ENCODE measurements at regions not wholly inside any gene's neighbourhood (a gene's known extent, or its start where the extent isn't known, plus 50 kb on each side); places are given as distances from the start of the nearest gene placed in this dataset.
"Not testable (repeated sequence)": the region's sequence is repeated elsewhere in the genome, so short reads cannot be mapped to it uniquely, and the experiment has no call there.

DNA sequence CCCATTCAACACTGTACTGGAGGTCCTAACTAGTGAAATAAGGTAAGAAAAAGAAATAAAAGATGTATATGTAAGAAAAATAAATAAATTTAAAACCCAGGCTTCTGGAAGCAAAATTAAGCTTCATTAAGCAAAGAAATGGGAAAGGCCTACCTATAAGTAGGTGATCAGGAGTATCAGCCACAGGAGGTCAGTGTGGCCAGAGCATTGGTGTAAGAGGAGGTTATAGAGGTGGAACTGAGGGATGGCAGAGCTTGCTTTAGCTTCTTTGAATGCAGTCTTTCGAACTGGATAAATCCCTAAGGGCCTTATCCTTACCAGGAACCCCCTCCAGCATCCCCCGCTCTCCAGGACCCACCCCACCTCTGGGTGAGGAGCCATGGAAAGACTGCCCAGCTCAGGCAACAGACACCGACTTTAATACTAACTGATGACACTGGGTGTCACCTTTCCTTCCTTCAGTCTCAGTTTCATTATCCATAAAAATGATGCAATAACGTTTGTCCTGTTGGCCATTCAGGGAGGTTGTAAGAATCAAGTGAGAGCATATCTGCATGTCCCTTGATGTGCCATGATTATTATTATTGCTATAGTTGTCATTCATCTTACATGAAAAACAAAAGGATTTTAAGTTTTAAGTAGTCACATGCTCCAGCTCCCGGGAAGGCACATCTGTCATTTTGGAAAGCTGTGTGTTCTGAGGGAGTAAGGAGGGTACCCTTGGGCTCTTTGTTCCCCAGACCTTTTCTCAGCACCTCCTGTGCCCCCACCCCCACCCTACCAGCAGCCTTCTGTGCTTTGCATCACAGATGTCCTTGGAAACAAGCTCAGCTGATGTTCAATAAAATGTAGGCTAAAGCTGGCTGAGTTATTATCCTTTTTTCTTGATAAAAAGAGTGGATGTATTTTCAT lies 50.8 kb upstream of the CTNNA1 start:
- DNase-seq: no peak

DNA sequence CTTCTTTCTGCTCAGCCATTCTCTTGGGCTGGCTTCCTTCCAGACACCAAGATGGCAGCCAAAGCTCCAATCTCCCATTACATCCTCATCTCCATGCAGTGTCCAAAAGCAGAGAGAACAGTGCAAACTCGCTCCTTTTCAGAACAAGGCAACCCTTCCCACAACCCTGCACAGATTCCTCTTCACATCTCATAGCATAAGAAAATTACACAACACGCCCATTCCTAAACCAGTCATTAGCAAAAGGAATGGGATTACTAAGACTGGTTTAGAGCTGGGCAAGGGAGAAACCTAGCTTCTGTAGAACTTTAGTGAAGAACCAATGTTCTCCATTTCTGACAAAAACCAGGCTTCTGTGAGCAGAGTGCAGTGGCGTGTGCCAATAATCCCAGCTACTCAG lies 51.5 kb upstream of the CTNNA1 start:
- DNase-seq: no peak

DNA sequence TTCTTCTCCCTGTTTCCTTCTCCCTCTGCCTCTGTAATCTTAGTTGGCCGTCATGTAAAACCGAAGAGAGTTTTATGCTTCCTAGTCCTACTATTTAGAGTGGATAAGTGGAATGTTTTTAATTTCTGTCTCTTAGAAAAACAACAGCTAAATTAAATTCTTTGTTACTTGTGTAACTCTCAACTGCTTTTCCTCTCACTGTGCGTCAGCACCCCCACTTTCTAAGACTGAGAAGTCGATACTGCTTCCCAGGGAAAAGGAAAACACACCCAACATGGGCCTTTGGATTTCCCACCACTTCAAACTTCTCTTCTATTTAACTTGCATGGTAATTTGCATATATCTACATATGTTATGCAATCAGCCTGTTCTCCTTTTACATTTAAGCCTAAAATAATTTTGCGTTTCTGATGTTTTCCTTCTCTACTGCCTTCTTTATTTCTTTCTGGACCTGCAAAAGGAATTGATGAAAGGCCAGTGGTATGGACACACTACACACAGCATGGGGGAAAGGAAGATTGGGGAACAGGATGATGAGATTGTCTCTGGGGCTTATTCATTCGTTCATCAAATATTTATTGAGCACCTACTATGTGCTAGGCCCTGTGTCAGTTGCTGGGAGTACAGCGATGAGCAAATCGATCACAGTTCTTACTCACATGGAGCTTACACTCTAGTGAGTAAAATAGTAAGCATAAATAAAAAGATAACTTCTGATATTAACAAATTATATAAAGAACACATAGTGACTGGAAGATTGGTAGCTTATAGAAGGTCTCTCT lies 52.5 kb upstream of the CTNNA1 start:
- DNase-seq: no peak

DNA sequence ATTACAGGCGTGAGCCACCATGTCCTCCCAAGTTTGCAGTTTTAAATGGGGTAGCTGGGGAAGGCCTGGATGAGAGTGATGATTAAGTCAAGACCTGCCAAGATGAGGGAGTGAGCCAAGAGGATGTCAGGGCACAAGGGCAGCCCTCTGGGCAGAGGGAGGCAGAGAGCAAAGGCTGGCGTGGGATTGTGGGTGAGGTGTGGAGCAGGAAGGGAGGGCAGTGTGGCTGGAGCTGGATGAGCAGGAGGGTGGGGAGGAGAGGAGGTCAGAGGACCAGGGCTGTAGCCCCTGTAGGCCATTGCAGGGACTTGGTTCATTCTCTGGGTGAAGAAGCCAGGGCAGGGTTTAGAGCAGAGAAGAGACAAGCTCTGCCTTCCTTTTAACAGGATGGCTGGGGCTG lies 53.7 kb upstream of the CTNNA1 start:
- no peak for DNase-seq

DNA sequence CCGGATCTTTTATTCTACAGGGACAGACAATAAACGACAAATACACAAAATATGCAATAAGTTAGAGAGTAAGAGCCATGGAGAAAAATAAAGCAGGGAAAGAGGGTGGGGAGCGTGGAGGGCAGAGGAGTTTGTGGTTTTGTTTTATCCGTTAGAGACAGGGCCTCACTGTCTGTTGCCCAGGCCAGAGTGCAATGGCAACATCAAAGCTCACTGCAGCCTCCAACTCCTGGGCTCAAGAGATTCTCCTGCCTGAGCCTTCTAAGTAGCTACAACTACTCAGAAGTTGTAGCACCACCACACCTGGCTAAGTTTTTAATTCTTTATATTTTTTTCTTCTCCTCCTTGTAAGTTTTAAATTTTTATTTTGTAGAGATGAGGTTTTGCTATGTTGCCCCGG lies 54.5 kb upstream of the CTNNA1 start:
- DNase-seq: no peak

DNA sequence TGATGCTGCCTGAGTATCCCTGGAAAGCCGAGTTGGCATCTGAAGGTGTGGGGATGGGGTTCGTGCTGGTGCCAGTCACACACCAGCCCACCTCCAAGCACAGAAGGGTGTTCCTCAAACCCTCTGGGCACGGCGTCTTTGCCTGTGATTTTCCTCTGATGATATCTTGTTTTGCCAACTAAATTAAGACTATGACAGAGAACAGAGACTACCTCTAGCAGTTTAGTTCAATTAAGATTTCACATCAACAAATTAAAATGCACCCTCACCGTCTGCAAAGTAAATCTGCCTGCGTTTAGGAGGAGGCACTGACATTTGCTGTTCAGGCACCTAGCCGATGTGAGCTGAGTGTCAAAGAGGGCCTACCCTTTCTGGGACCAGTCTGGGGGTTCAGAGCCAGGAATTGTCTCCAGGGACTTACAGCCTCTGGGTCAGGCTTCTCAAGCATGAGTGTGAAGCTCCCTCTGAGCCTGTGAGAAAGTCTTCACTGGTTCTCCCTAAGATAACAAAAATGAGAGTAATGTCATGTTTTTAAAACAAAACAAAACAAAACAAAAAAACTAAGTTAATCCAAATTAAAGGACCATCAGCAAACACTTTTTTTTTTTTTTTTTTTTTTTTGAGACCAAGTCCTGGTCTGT lies 55.4 kb upstream of the CTNNA1 start:
- no peak for DNase-seq

GRCh38 chr5:138696501-138696900 lies 56.7 kb upstream of the CTNNA1 start:
- DNase-seq: no peak

DNA sequence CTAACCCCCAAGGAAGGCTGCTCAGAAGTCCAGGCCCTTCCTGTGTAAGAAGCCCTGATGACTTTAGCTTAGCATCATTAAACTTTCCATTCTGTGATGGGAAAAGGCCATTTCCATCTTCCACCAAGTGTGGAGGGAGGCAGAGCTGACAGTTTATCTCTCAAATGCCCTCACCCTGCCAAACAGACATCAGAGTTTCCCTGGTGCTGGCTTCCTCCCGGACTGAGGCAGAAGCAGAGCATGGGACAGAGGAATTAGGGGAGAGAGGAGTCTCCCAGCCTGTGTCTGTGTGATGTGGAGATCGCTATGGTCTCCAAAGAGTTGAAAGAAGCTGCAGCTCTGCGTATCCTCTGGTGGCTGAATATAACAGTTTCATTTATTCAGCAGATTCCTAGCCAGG lies 57.4 kb upstream of the CTNNA1 start:
- DNase-seq: no peak

GRCh38 chr5:138694146-138694545 lies 59.1 kb upstream of the CTNNA1 start:
- no peak for DNase-seq

GRCh38 chr5:138692370-138692769 lies 60.9 kb upstream of the CTNNA1 start:
- no peak for DNase-seq

- DNase-seq: no peak
Observed at GRCh38 chr5:138686668-138687067, 66.6 kb upstream of the CTNNA1 start.

DNA sequence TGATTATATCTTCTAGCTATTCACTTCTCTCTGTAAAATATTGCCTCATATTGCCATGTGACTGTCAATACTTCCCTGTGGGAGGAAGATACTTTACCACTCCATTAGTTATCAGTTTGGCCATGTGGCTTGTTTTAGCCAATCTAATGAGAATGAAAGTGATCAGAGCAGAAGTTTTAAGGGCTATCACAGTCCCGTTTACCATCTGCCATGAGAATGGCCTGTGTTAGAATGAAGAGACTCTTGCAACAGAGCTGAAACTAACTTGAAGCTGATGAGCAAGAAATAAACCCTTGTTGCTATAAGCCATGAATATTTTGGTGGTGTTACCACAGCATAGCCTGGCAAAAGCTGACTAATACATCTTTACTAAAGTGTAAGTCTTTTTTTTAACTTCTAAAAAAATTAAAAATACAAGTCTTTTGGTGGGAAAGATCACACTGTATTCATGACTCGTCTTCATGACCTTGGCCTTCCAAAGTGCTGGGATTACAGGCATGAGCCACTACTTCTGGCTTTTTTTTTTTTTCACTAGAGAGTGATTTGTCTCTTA lies 68.0 kb upstream of the CTNNA1 start:
- DNase-seq: no peak

DNA sequence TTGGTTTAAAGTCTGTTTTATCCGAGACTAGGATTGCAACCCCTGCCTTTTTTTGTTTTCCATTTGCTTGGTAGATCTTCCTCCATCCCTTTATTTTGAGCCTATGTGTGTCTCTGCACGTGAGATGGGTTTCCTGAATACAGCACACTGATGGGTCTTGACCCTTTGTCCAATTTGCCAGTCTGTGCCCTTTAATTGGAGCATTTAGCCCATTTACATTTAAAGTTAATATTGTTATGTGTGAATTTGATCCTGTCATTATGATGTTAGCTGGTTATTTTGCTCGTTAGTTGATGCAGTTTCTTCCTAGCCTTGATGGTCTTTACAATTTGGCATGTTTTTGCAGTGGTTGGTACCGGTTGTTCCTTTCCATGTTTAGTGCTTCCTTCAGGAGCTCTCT lies 70.8 kb upstream of the CTNNA1 start:
- DNase-seq: not testable (repeated sequence)

- not testable (repeated sequence) for DNase-seq
Observed at GRCh38 chr5:138678826-138679225, 74.4 kb upstream of the CTNNA1 start.

DNA sequence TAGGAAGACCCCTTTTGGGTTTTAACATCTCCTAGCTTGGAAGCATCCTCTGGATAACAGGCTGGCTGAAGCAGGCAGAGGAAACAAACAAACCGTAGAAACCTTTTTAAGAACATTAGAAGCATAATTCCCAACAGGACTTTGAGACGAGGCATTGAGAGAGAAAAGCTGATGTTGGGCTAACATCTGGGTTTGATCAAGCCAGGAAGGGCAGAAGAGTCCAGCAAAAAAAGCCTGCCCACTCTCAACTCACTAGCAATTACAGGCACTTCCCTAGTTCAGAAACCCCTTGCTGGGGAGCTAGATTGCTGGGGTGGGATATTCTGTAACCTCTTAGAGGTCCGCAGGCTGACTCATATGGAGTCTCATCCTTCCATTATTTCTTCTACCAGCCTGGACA lies 75.4 kb upstream of the CTNNA1 start:
- DNase-seq: no peak

- no peak for DNase-seq
Observed at GRCh38 chr5:138676556-138677193, 76.5 kb upstream of the CTNNA1 start.

DNA sequence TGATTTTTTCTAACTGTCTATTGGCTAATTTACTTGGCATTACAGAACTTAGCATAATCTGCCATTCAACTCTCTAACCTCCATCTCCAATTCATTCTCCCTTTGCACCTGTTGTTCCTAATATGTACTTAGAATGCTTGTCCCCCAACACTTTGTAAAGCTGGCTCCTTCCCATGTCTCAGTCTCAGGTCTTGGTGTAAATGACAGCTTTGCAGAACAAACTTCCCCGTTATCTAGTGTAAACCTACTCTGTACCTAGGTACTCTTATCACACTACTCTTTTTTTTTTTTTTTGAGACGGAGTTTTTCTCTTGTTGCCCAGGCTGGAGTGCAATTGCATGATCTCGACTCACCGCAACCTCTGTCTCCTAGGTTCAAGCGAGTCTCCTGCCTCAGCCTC lies 77.2 kb upstream of the CTNNA1 start:
- DNase-seq: no peak

- DNase-seq: peak in 2 of 5 experiments; percentile 68 to 77
Observed at GRCh38 chr5:138668451-138669380, 84.5 kb upstream of the CTNNA1 start.

DNA sequence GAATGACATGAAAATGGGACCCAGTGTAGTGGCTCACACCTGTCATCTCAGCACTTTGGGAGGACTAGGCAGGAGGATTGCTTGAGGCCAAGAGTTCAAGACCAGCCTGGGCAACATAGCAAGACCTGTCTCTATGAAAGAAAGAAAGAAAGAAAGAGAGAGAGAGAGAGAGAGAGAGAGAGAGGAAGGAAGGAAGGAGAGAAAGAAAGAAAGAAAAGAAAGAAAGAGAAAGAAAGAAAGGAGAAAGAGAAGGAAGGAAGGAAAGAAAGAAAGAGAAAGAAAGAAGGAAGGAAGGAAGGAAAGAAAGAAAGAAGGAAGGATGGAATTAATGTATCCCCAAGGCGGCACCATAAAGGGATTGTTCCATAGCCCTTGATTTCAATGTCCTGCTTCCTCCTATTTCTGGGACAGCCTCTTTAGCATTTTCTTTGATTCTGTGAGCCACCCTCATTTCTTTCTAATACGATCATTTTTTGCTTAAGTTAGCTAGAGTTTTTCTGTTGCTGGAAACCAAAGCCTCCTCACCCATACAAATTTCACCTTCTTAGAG lies 85.4 kb upstream of the CTNNA1 start:
- not testable (repeated sequence) for DNase-seq

DNA sequence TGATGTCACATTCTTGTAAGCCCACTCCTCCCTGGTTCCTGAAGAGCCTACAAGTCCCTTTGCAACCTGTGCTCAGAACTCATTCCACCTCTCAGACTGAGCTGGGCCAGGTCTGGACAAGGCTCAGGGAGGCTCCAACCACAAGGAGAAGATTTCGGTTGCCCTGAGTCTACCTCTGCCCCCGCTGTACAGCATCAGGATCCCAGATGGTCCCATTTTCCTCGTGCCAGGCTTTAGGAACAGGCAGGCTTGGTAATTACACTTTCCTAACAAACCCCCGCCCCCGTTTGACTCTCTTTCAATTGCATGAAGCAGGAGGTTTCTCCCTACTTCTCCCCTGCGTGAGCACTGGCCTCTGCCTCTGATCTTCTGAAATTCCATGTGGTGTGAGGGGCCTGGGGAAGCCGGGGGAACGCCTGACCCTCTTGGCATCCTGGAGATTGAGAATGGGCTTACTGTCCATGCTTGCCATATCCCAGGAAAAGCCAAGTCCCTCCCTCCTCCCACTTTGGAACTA lies 86.9 kb upstream of the CTNNA1 start:
- DNase-seq: no peak

- no peak for DNase-seq
Observed at GRCh38 chr5:138665261-138665660, 88.0 kb upstream of the CTNNA1 start.
